Ovary (tissue), 3 donors: ENCODE measurements at regions not wholly inside any gene's neighbourhood (a gene's known extent, or its start where the extent isn't known, plus 50 kb on each side); places are given as distances from the start of the nearest gene placed in this dataset.

ENCODE experiments used
- CTCF ChIP-seq, 3 donors: fragments of 450-650 bp in 2 of 3; fragments of 200-600 bp in 1 of 3; IDR thresholded peaks; one replicate each; pipeline versions ENCODE4 v1.5.1 to v1.8.0; 2016 to 2022; ENCODE audit warnings: antibody characterized with exemption in 3 of 3, mild to moderate bottlenecking in 1 of 3
- EP300 ChIP-seq: sonication (generic); formaldehyde crosslinking; IDR thresholded peaks from one replicate; pipeline ENCODE4 v1.6.1; 2017; ENCODE audit warnings: antibody characterized with exemption
- POLR2A ChIP-seq: fragments of 450-650 bp; IDR thresholded peaks from one replicate; pipeline ENCODE4 v1.6.1; 2017; ENCODE audit warnings: antibody characterized with exemption, mild to moderate bottlenecking, moderate library complexity
- donor health status: DM: no; HTN: no; CAD: no.

GRCh38 chr3:195017151-195017550 is 253.8 kb downstream of the XXYLT1 start:
- TF ChIP-seq CTCF (IDR thresholded peaks at IDR 0.05) (no peak), EP300 (no peak), POLR2A (no peak)
